ENCODE measurements at regions not wholly inside any gene's neighbourhood (a gene's known extent, or its start where the extent isn't known, plus 50 kb on each side); places are given as distances from the start of the nearest gene placed in this dataset.

GRCh38 chr19:28667348-28667977 lies 545.5 kb downstream of the UQCRFS1 start:
- CTCF ChIA-PET: interaction anchor here (1.2 to 2.3 kb wide), 2 partner anchors 11 to 34 kb away, joined by 3 to 7 read pairs; no protein-coding TSS in a partner anchor

GRCh38 chr19:28665748-28666147 lies 547.2 kb downstream of the UQCRFS1 start:
- no peak overlapping the region for H3K27ac ChIP-seq
- FAIRE-seq: no peak
- TF ChIP-seq KDM1A (IDR thresholded peaks at IDR 0.05; ENCODE audit: low read depth): no peak
- TF ChIP-seq MAFK (IDR thresholded peaks at IDR 0.05; ENCODE audit: partially characterized antibody): peak; percentile 97

More at GRCh38 chr19:28667348-28667977, 545.5 kb downstream of the UQCRFS1 start:
- no peak for ATAC-seq
- TF ChIP-seq CHD4 (IDR thresholded peaks at IDR 0.05; ENCODE audit: borderline replicate concordance) (no peak), EHF (CRISPR knock-in tag; IDR thresholded peaks at IDR 0.05) (no peak), HOXB13 (CRISPR knock-in tag; IDR thresholded peaks at IDR 0.05; ENCODE audit: low read depth) (no peak), SMC3 (IDR thresholded peaks at IDR 0.05) (no peak), PBX3 (IDR thresholded peaks at IDR 0.05) (no peak), HOXA7 (CRISPR knock-in tag; IDR thresholded peaks at IDR 0.05) (no peak), RFX5 (IDR thresholded peaks at IDR 0.05) (no peak), KDM5A (IDR thresholded peaks at IDR 0.05) (no peak), HOXB5 (CRISPR knock-in tag; IDR thresholded peaks at IDR 0.05) (no peak), CHD2 (IDR thresholded peaks at IDR 0.05; ENCODE audit: low read length, partially characterized antibody) (no peak), BCL3 (IDR thresholded peaks at IDR 0.05) (no peak), POLR2AphosphoS2 (conservative IDR thresholded peaks at IDR 0.05; ENCODE audit: low read length) (no peak)
- TF ChIP-seq, protein P1, sequence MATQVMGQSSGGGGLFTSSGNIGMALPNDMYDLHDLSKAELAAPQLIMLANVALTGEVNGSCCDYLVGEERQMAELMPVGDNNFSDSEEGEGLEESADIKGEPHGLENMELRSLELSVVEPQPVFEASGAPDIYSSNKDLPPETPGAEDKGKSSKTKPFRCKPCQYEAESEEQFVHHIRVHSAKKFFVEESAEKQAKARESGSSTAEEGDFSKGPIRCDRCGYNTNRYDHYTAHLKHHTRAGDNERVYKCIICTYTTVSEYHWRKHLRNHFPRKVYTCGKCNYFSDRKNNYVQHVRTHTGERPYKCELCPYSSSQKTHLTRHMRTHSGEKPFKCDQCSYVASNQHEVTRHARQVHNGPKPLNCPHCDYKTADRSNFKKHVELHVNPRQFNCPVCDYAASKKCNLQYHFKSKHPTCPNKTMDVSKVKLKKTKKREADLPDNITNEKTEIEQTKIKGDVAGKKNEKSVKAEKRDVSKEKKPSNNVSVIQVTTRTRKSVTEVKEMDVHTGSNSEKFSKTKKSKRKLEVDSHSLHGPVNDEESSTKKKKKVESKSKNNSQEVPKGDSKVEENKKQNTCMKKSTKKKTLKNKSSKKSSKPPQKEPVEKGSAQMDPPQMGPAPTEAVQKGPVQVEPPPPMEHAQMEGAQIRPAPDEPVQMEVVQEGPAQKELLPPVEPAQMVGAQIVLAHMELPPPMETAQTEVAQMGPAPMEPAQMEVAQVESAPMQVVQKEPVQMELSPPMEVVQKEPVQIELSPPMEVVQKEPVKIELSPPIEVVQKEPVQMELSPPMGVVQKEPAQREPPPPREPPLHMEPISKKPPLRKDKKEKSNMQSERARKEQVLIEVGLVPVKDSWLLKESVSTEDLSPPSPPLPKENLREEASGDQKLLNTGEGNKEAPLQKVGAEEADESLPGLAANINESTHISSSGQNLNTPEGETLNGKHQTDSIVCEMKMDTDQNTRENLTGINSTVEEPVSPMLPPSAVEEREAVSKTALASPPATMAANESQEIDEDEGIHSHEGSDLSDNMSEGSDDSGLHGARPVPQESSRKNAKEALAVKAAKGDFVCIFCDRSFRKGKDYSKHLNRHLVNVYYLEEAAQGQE (IDR thresholded peaks at IDR 0.05): no peak
- no peak overlapping the region for H3K27ac ChIP-seq
- no peaks in the 10 kb centered on the region for H3K4me1 ChIP-seq
- no peak overlapping the region for H3K4me3 ChIP-seq
- WGBS (ENCODE audit: missing lambda C conversion rate): 17% methylated on average over 7 of the region's 7 CpGs
- no peak for DNase-seq (ENCODE audit: low read depth in 1 of 2, low spot score in 1 of 2)
- FAIRE-seq: peak; percentile 13
- POLR2A ChIA-PET: no interaction called here
- H3K9me3 ChIP-seq: peaks cover 35% of the 10 kb centered on the region; the same call in 1 of the 3 replicates
- no peak overlapping the region for H3K4me2 ChIP-seq

GRCh38 chr19:28656644-28657043 lies 556.3 kb downstream of the UQCRFS1 start:
- no peak for DNase-seq (ENCODE audit: low read depth in 1 of 2, low spot score in 1 of 2)
- ChIA-PET CTCF (interaction anchor here (0.8 to 2.0 kb wide), 2 partner anchors 9 to 179 kb away, joined by 3 to 7 read pairs; no protein-coding TSS in a partner anchor), POLR2A (no interaction called here)
- H3K4me3 ChIP-seq: no peak overlapping the region
- no peak overlapping the region for H3K4me2 ChIP-seq
- no peak overlapping the region for H3K27ac ChIP-seq
- no peaks in the 10 kb centered on the region for H3K4me1 ChIP-seq
- TF ChIP-seq MAZ (IDR thresholded peaks at IDR 0.05; ENCODE audit: borderline replicate concordance, low read depth, low read length): no peak
- no peak for TF ChIP-seq HES2 (IDR thresholded peaks at IDR 0.05)
- no peak for TF ChIP-seq PHF8 (IDR thresholded peaks at IDR 0.05; ENCODE audit: borderline replicate concordance, low read depth)
- no peak for TF ChIP-seq BCL3 (IDR thresholded peaks at IDR 0.05)
- no peak for TF ChIP-seq CHD4 (IDR thresholded peaks at IDR 0.05; ENCODE audit: borderline replicate concordance)
- TF ChIP-seq, protein P2, sequence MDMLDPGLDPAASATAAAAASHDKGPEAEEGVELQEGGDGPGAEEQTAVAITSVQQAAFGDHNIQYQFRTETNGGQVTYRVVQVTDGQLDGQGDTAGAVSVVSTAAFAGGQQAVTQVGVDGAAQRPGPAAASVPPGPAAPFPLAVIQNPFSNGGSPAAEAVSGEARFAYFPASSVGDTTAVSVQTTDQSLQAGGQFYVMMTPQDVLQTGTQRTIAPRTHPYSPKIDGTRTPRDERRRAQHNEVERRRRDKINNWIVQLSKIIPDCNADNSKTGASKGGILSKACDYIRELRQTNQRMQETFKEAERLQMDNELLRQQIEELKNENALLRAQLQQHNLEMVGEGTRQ (IDR thresholded peaks at IDR 0.05): no peak
- TF ChIP-seq CBX2 (IDR thresholded peaks at IDR 0.05; ENCODE audit: borderline replicate concordance, low read depth): no peak
- TF ChIP-seq ZSCAN20 (CRISPR knock-in tag; IDR thresholded peaks at IDR 0.05): no peak
- TF ChIP-seq HDAC2 (IDR thresholded peaks at IDR 0.05): no peak
- TF ChIP-seq MYC (IDR thresholded peaks at IDR 0.05; ENCODE audit: borderline replicate concordance, low read length): no peak
- no peak for TF ChIP-seq ZC3H11A (IDR thresholded peaks at IDR 0.05)
- no peak for TF ChIP-seq EP300 (IDR thresholded peaks at IDR 0.05)
- WGBS (ENCODE audit: missing lambda C conversion rate): 0% methylated on average over 2 of the region's 2 CpGs
- ATAC-seq: no peak
- no peak for FAIRE-seq
- peaks cover 15% of the 10 kb centered on the region for H3K9me3 ChIP-seq

More at GRCh38 chr19:28665748-28666147, 547.2 kb downstream of the UQCRFS1 start:
- ATAC-seq (no peak), DNase-seq (ENCODE audit: low read depth in 1 of 2, low spot score in 1 of 2) (no peak)
- Histone ChIP-seq H3K4me2 (no peak overlapping the region), H3K9me3 (peaks cover 29% of the 10 kb centered on the region; the same call in 1 of the 3 replicates), H3K4me1 (no peaks in the 10 kb centered on the region), H3K4me3 (no peak overlapping the region)
- ChIA-PET POLR2A (no interaction called here), CTCF (interaction anchor here (0.7 to 2.3 kb wide), 2 partner anchors 9 to 44 kb away, joined by 3 to 7 read pairs; no protein-coding TSS in a partner anchor)
- WGBS (ENCODE audit: missing lambda C conversion rate): 0% methylated on average over 1 of the region's 1 CpG

All from A549 (cell line).